ENCODE measurements at regions not wholly inside any gene's neighbourhood (a gene's known extent, or its start where the extent isn't known, plus 50 kb on each side); places are given as distances from the start of the nearest gene placed in this dataset.

DNA sequence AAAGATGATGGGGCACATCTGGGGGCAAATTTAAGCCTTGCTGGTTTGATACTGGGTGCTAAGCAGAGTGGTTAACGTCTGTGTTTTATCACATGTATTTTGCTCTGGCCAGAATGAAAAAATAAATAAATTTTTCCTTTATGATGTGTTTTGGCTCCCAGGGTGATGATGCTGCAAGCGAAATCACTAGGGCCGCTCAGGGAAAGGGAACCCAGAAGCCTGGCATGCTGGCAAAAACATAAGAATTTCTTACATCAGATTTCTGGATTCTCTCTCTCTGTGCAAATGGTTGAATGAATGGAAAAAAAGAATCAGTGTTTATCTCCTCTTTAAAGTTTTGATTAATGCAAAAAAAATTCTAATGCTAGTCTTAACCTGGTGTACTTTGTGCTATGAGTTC lies 1975.2 kb upstream of the C9orf72 start:
- H3K79me2 ChIP-seq (ENCODE audit: low read depth): no peaks in the 10 kb centered on the region
- no peak overlapping the region for H3K4me2 ChIP-seq
- no peak overlapping the region for H2AFZ ChIP-seq
- ChIA-PET POLR2A (ENCODE audit: unreplicated experiment) (no interaction called here), CTCF (no interaction called here)
- H3K36me3 ChIP-seq (ENCODE audit: low read depth): no peaks in the 10 kb centered on the region
- H3F3A ChIP-seq (ENCODE audit: insufficient read depth, low read depth): no peaks in the 10 kb centered on the region
- H3K9me2 ChIP-seq (ENCODE audit: insufficient read depth): no peaks in the 10 kb centered on the region
- H3K9me3 ChIP-seq (ENCODE audit: insufficient read depth, low read depth): no peaks in the 10 kb centered on the region
- H4K20me1 ChIP-seq (ENCODE audit: insufficient read depth): no peaks in the 10 kb centered on the region
- DNase-seq: no peak
- H3K27me3 ChIP-seq (ENCODE audit: insufficient read depth, low read depth): no peaks in the 10 kb centered on the region
- TF ChIP-seq EZH2 (IDR thresholded peaks at IDR 0.05; ENCODE audit: low read depth): no peak
- TF ChIP-seq, protein P1, sequence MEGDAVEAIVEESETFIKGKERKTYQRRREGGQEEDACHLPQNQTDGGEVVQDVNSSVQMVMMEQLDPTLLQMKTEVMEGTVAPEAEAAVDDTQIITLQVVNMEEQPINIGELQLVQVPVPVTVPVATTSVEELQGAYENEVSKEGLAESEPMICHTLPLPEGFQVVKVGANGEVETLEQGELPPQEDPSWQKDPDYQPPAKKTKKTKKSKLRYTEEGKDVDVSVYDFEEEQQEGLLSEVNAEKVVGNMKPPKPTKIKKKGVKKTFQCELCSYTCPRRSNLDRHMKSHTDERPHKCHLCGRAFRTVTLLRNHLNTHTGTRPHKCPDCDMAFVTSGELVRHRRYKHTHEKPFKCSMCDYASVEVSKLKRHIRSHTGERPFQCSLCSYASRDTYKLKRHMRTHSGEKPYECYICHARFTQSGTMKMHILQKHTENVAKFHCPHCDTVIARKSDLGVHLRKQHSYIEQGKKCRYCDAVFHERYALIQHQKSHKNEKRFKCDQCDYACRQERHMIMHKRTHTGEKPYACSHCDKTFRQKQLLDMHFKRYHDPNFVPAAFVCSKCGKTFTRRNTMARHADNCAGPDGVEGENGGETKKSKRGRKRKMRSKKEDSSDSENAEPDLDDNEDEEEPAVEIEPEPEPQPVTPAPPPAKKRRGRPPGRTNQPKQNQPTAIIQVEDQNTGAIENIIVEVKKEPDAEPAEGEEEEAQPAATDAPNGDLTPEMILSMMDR (conservative IDR thresholded peaks at IDR 0.05): no peak
- no TSS peak for BruUV-seq (replicated peaks)
- no peak overlapping the region for H3K4me3 ChIP-seq
- H3K27ac ChIP-seq: no peak overlapping the region
- intact Hi-C loops (cut with micrococcal nuclease; ENCODE audit: unreplicated experiment): no loop called here
- no peaks in the 10 kb centered on the region for H3K4me1 ChIP-seq (replicated peaks; ENCODE audit: insufficient read depth)

GRCh38 chr9:29555502-29555901 lies 1982.2 kb upstream of the C9orf72 start:
- BruUV-seq (replicated peaks): no TSS peak
- no peaks in the 10 kb centered on the region for H3K79me2 ChIP-seq (ENCODE audit: low read depth)
- no peaks in the 10 kb centered on the region; the same call in 1 of the 2 replicates for H3K9me3 ChIP-seq (ENCODE audit: insufficient read depth, low read depth)
- H3K4me2 ChIP-seq: no peak overlapping the region
- no peaks in the 10 kb centered on the region for H4K20me1 ChIP-seq (ENCODE audit: insufficient read depth)
- no peak overlapping the region for H2AFZ ChIP-seq
- H3K9me2 ChIP-seq (ENCODE audit: insufficient read depth): no peaks in the 10 kb centered on the region
- TF ChIP-seq, protein P1 (conservative IDR thresholded peaks at IDR 0.05): no peak
- TF ChIP-seq EZH2 (IDR thresholded peaks at IDR 0.05; ENCODE audit: low read depth): no peak
- intact Hi-C loops (cut with micrococcal nuclease; ENCODE audit: unreplicated experiment): no loop called here
- H3K36me3 ChIP-seq (ENCODE audit: low read depth): no peaks in the 10 kb centered on the region
- no peak overlapping the region for H3K27ac ChIP-seq
- DNase-seq: no peak
- CTCF ChIA-PET: no interaction called here
- H3K4me1 ChIP-seq (replicated peaks; ENCODE audit: insufficient read depth): no peaks in the 10 kb centered on the region
- POLR2A ChIA-PET (ENCODE audit: unreplicated experiment): no interaction called here
- H3K27me3 ChIP-seq (ENCODE audit: insufficient read depth, low read depth): no peaks in the 10 kb centered on the region
- H3F3A ChIP-seq (ENCODE audit: insufficient read depth, low read depth): no peaks in the 10 kb centered on the region
- H3K4me3 ChIP-seq: no peak overlapping the region

GRCh38 chr9:29556317-29556716 lies 1983.0 kb upstream of the C9orf72 start:
- H2AFZ ChIP-seq: no peak overlapping the region
- ChIA-PET CTCF (no interaction called here), POLR2A (ENCODE audit: unreplicated experiment) (no interaction called here)
- H3K27ac ChIP-seq: no peak overlapping the region
- no TSS peak for BruUV-seq (replicated peaks)
- H3K79me2 ChIP-seq (ENCODE audit: low read depth): no peaks in the 10 kb centered on the region
- H3K27me3 ChIP-seq (ENCODE audit: insufficient read depth, low read depth): no peaks in the 10 kb centered on the region
- no peaks in the 10 kb centered on the region for H4K20me1 ChIP-seq (ENCODE audit: insufficient read depth)
- no peaks in the 10 kb centered on the region for H3F3A ChIP-seq (ENCODE audit: insufficient read depth, low read depth)
- no peaks in the 10 kb centered on the region for H3K9me2 ChIP-seq (ENCODE audit: insufficient read depth)
- DNase-seq: no peak
- H3K4me2 ChIP-seq: no peak overlapping the region
- H3K36me3 ChIP-seq (ENCODE audit: low read depth): no peaks in the 10 kb centered on the region
- no peaks in the 10 kb centered on the region for H3K4me1 ChIP-seq (replicated peaks; ENCODE audit: insufficient read depth)
- intact Hi-C loops (cut with micrococcal nuclease; ENCODE audit: unreplicated experiment): no loop called here
- TF ChIP-seq EZH2 (IDR thresholded peaks at IDR 0.05; ENCODE audit: low read depth): no peak
- TF ChIP-seq, protein P1 (conservative IDR thresholded peaks at IDR 0.05): no peak
- H3K4me3 ChIP-seq: no peak overlapping the region
- H3K9me3 ChIP-seq (ENCODE audit: insufficient read depth, low read depth): no peaks in the 10 kb centered on the region; the same call in 1 of the 2 replicates

All from PC-9 (cell line).